Spinal cord (tissue), 9 donors: ENCODE measurements at regions not wholly inside any gene's neighbourhood (a gene's known extent, or its start where the extent isn't known, plus 50 kb on each side); places are given as distances from the start of the nearest gene placed in this dataset.
"Not testable (repeated sequence)": the region's sequence is repeated elsewhere in the genome, so short reads cannot be mapped to it uniquely, and the experiment has no call there.

Experiments used
- DNase-seq, 6 donors: peaks; one replicate each; pipeline versions ENCODE4 v3.0.0 to v3.0.0-alpha.2; 2013 to 2015; ENCODE audit warnings: low spot score in 6 of 6, low read depth in 4 of 6
- H3K27ac ChIP-seq: one replicate; pipeline ENCODE4 v1.5.1; 2013; ENCODE audit warnings: low read depth, low read length, control low read depth
- H3K27me3 ChIP-seq: one replicate; pipeline ENCODE4 v1.6.1; 2013; ENCODE audit warnings: low read length; ENCODE audit not compliant: control insufficient read depth, insufficient read depth
- H3K36me3 ChIP-seq: one replicate; pipeline ENCODE4 v1.6.1; 2013; ENCODE audit warnings: low read length; ENCODE audit not compliant: control insufficient read depth, insufficient read depth
- H3K4me1 ChIP-seq: one replicate; pipeline ENCODE4 v1.6.1; 2013; ENCODE audit warnings: low read length; ENCODE audit not compliant: control insufficient read depth, insufficient read depth
- H3K4me3 ChIP-seq: one replicate; pipeline ENCODE4 v1.5.1; 2013; ENCODE audit warnings: low read depth, low read length, control low read depth
- H3K9me3 ChIP-seq: one replicate; pipeline ENCODE4 v1.6.1; 2013; ENCODE audit warnings: low read length; ENCODE audit not compliant: control insufficient read depth, insufficient read depth
- WGBS: methylation state at CpG from one replicate; pipeline ENCODE4 v1.1.5; 2013; ENCODE audit warnings: missing lambda C conversion rate; ENCODE audit not compliant: insufficient coverage; 5-methylcytosine and 5-hydroxymethylcytosine counted together
- donor health status: healthy.

- Histone ChIP-seq H3K36me3 (no peaks in the 10 kb centered on the region), H3K4me3 (no peak overlapping the region), H3K27me3 (no peaks in the 10 kb centered on the region), H3K4me1 (no peaks in the 10 kb centered on the region), H3K27ac (no peak overlapping the region), H3K9me3 (no peaks in the 10 kb centered on the region)
- DNase-seq = no peak
Measured at GRCh38 chr2:190742431-190742830, 93.5 kb downstream of the NAB1 start.

- no peak for DNase-seq
- no peak overlapping the region for H3K27ac ChIP-seq
Measured at GRCh38 chr2:190744041-190744440, 95.2 kb downstream of the NAB1 start.

GRCh38 chr2:190746971-190747761 lies 98.3 kb downstream of the NAB1 start:
- Histone ChIP-seq H3K4me3 (no peak overlapping the region), H3K4me1 (no peaks in the 10 kb centered on the region), H3K9me3 (no peaks in the 10 kb centered on the region), H3K27ac (no peak overlapping the region), H3K27me3 (no peaks in the 10 kb centered on the region), H3K36me3 (no peaks in the 10 kb centered on the region)
- 86% methylated on average over 1 of the region's 3 CpGs for WGBS
- no peak for DNase-seq

More at GRCh38 chr2:190744041-190744440, 95.2 kb downstream of the NAB1 start:
- Histone ChIP-seq H3K4me1 (no peaks in the 10 kb centered on the region), H3K36me3 (no peaks in the 10 kb centered on the region), H3K27me3 (no peaks in the 10 kb centered on the region), H3K9me3 (no peaks in the 10 kb centered on the region), H3K4me3 (no peak overlapping the region)
- no CpG with 5 or more reads among the region's 2 CpGs for WGBS

DNA sequence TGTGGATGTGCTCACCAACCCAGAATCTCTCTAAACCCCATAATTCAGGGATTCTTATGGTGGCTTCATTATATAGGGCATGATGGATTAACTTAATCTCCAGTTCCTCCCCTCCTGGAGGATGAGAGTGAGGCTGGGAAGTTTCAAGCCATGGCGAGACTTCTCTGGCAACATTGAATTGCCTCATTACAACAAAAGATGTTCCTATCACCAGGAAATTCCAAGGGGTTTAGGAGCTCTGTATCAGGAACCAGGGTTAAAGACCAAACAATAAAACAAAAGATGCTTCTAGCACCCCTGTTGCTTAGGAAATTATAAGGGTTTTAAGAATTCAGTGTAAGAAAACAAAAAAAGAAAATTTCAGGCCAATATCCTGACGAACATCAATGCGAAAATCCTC lies 100.1 kb downstream of the NAB1 start:
- no peaks in the 10 kb centered on the region for H3K4me1 ChIP-seq
- H3K36me3 ChIP-seq = no peaks in the 10 kb centered on the region
- WGBS = no CpG with 5 or more reads among the region's 3 CpGs
- no peak overlapping the region for H3K4me3 ChIP-seq
- no peak overlapping the region for H3K27ac ChIP-seq
- no peaks in the 10 kb centered on the region for H3K27me3 ChIP-seq
- H3K9me3 ChIP-seq = no peaks in the 10 kb centered on the region
- DNase-seq = no peak

- H3K4me3 ChIP-seq = no peak overlapping the region
- H3K4me1 ChIP-seq = no peaks in the 10 kb centered on the region
- no peaks in the 10 kb centered on the region for H3K27me3 ChIP-seq
- H3K36me3 ChIP-seq = no peaks in the 10 kb centered on the region
- H3K9me3 ChIP-seq = no peaks in the 10 kb centered on the region
- no peak for DNase-seq
- H3K27ac ChIP-seq = no peak overlapping the region
- WGBS = 83% methylated on average over 2 of the region's 5 CpGs
Measured at GRCh38 chr2:190755772-190756415, 107.0 kb downstream of the NAB1 start.

DNA sequence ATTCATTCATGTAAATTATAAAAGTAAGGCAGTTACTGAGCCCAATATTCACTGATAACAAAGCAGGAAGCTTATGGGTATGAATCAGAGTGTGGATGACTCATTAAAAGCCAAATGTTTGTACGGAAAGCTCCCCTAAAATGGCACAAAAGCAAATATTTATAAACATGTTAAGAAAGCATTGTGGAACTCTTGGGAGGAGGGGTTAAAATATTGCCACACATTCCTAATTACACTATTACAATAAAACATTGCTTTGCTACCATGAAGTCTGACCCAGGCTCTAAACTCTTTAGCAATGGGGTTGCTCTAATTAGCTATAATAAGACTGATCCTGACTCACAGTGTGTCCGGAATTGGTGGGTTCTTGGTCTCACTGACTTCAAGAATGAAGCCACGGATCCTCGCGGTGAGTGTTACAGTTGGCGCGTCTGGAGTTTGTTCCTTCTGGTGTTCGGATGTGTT lies 110.9 kb downstream of the NAB1 start:
- 98% methylated on average over 7 of the region's 8 CpGs for WGBS
- Histone ChIP-seq H3K9me3 (no peaks in the 10 kb centered on the region), H3K4me1 (no peaks in the 10 kb centered on the region), H3K27me3 (no peaks in the 10 kb centered on the region), H3K4me3 (no peak overlapping the region), H3K36me3 (no peaks in the 10 kb centered on the region), H3K27ac (no peak overlapping the region)
- no peak for DNase-seq

DNA sequence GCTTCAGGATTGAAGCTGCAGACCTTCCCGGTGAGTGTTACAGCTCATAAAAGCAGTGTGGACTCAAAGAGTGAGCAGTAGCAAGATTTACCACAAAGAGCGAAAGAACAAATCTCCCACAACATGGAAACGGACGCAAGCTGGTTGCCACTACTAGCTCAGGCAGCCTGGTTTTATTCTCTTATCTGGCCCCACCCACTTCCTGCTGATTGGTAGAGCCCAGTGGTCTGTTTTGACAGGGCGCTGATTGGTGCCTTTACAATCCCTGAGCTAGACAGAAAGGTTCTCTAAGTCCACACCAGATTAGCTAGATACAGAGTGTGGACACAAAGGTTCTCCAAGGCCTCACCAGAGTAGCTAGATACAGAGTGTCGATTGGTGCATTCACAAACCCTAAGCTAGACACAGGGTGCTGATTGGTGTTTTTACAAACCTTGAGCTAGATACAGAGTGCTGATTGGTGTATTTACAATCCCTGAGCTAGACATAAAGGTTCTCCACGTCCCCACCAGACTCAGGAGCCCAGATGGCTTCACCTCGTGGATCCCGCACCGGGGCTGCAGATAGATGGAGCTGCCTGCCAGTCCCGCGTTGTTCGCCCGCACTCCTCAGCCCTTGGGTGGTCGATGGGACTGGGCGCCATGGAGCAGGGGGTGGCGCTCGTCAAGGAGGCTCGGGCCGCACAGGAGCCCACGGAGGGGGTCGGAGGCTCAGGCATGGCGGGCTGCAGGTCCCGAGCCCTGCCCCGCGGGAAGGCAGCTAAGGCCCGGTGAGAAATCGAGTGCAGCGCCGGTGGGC lies 111.7 kb downstream of the NAB1 start:
- H3K9me3 ChIP-seq, H3K36me3 ChIP-seq, H3K27ac ChIP-seq, H3K4me3 ChIP-seq, H3K27me3 ChIP-seq, H3K4me1 ChIP-seq, DNase-seq: not testable (repeated sequence)
- WGBS = 69% methylated on average over 25 of the region's 30 CpGs

- not testable (repeated sequence) for H3K4me1 ChIP-seq, DNase-seq, H3K4me3 ChIP-seq, H3K27ac ChIP-seq, H3K36me3 ChIP-seq, H3K27me3 ChIP-seq, H3K9me3 ChIP-seq
- WGBS = 31% methylated on average over 10 of the region's 28 CpGs
Measured at GRCh38 chr2:190761216-190761615, 112.3 kb downstream of the NAB1 start.

GRCh38 chr2:190762566-190762965 lies 113.7 kb downstream of the NAB1 start:
- Histone ChIP-seq H3K27ac (no peak overlapping the region), H3K4me3 (no peak overlapping the region), H3K4me1 (no peaks in the 10 kb centered on the region), H3K9me3 (no peaks in the 10 kb centered on the region), H3K36me3 (no peaks in the 10 kb centered on the region), H3K27me3 (no peaks in the 10 kb centered on the region)
- no peak for DNase-seq
- no CpG with 5 or more reads among the region's 1 CpG for WGBS
